BE2C (cell line): ENCODE measurements at regions not wholly inside any gene's neighbourhood (a gene's known extent, or its start where the extent isn't known, plus 50 kb on each side); places are given as distances from the start of the nearest gene placed in this dataset.

Source experiments
- DNase-seq: peaks from one replicate; pipeline ENCODE4 v3.0.0-alpha.2; 2020
- H3K27me3 ChIP-seq: fragments of 250-450 bp; sonication (Bioruptor Pico); 2 replicates; pipeline ENCODE4 v1.5.1; 2020; ENCODE audit warnings: mild to moderate bottlenecking
- H3K36me3 ChIP-seq: fragments of 250-450 bp; sonication (Bioruptor Pico); 2 replicates; pipeline ENCODE4 v1.5.1; 2020; ENCODE audit warnings: mild to moderate bottlenecking
- H3K4me1 ChIP-seq: fragments of 250-450 bp; sonication (Bioruptor Pico); 2 replicates; pipeline ENCODE4 v1.5.1; 2020
- H3K4me3 ChIP-seq: 2 replicates; pipeline ENCODE4 v1.5.1; 2011; ENCODE audit warnings: low read depth, low read length
- H3K9me3 ChIP-seq: fragments of 250-450 bp; sonication (Bioruptor Pico); 2 replicates; pipeline ENCODE4 v1.5.1; 2020
- TF ChIP-seq, protein P1 (sequence below): IDR thresholded peaks from 2 replicates; pipeline ENCODE4 v1.5.1; 2012; ENCODE audit warnings: mild to moderate bottlenecking, low read depth, low read length

DNA sequence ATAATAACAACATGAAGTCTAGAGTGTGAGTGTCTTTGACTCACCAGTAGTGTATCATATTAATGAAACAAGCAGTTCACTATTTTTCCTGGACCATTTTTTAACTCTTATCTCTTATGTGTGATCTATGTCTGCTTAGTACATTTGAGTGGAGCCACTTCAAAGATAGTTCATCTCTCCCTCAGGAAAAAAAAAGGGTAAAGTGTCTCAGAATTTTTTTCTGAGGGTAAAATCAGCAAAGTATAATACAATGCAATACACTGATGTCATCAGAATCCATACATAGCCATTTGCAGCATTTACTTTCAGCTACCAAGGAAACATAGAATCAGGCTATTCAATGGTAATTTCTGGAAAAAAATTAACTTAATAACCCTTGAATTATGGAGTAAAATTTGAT, 706.7 kb downstream of the DNAJB9 start:
- TF ChIP-seq, protein P1, sequence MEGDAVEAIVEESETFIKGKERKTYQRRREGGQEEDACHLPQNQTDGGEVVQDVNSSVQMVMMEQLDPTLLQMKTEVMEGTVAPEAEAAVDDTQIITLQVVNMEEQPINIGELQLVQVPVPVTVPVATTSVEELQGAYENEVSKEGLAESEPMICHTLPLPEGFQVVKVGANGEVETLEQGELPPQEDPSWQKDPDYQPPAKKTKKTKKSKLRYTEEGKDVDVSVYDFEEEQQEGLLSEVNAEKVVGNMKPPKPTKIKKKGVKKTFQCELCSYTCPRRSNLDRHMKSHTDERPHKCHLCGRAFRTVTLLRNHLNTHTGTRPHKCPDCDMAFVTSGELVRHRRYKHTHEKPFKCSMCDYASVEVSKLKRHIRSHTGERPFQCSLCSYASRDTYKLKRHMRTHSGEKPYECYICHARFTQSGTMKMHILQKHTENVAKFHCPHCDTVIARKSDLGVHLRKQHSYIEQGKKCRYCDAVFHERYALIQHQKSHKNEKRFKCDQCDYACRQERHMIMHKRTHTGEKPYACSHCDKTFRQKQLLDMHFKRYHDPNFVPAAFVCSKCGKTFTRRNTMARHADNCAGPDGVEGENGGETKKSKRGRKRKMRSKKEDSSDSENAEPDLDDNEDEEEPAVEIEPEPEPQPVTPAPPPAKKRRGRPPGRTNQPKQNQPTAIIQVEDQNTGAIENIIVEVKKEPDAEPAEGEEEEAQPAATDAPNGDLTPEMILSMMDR: no peak
- Histone ChIP-seq H3K4me1 (no peaks in the 10 kb centered on the region; the same call in 1 of the 2 replicates), H3K36me3 (no peaks in the 10 kb centered on the region), H3K9me3 (no peaks in the 10 kb centered on the region), H3K4me3 (no peak overlapping the region), H3K27me3 (no peaks in the 10 kb centered on the region)
- DNase-seq: no peak

DNA sequence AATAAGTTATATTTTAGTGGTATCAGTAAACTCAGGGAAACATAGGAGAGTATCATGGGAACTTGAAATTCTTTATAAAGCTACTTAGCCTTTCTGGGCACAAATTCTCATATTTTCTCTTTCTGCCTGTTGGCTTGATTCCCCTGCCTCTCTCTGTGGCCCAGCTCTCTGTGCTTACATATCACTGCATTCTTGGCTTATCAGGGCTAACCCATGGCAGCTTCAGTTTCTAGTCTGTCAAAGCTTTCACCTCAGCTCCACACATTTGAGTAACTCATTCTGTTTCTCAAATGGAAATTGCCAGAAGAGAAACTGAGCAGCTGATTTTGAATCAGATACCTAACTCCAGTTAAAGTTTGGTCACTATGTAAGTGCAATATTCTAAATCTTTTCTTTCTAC, 713.1 kb downstream of the DNAJB9 start:
- Histone ChIP-seq H3K9me3 (no peaks in the 10 kb centered on the region), H3K27me3 (no peaks in the 10 kb centered on the region), H3K4me1 (no peaks in the 10 kb centered on the region), H3K4me3 (no peak overlapping the region), H3K36me3 (no peaks in the 10 kb centered on the region)
- TF ChIP-seq, protein P1: no peak
- no peak for DNase-seq

DNA sequence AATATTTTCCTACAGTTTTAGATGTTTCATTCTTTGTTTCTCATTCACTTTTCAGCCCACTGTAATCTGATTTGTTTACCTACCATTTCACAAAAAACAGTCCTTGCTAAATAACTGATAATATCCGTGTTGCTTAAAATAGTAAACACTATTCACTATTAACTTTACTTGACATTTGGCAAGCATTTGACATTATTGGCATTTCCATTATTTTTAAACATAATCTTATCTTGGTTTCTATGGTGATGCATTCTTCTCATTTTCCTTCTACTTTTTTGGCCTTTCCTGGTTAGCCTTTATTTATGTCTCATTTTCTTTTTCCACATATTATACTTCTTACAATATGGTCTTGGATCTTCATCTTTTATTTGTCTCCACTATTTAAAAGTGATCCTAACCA, 715.3 kb downstream of the DNAJB9 start:
- no peaks in the 10 kb centered on the region for H3K9me3 ChIP-seq
- H3K4me1 ChIP-seq: no peaks in the 10 kb centered on the region
- H3K36me3 ChIP-seq: no peaks in the 10 kb centered on the region
- H3K27me3 ChIP-seq: no peaks in the 10 kb centered on the region
- TF ChIP-seq, protein P1: no peak
- DNase-seq: no peak
- no peak overlapping the region for H3K4me3 ChIP-seq

DNA sequence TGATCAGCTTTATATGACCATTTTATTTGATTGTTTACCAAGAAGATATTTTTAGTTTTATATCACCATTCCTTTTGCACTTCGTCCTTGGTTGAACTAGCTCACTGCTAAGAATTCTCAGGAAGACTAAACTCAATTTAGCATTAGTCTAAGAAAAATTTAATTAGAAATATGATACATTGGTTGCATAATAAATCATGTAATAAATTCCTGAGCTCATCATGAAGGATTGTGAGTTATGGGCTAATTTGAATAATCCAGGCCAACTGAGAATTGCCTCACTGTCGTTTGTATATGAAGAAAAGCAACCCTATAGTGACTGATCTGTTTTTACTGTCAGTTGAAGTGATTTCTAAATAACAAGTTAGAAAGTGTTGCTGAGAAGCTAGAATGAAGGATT, 725.5 kb downstream of the DNAJB9 start:
- H3K27me3 ChIP-seq: no peaks in the 10 kb centered on the region
- H3K9me3 ChIP-seq: no peaks in the 10 kb centered on the region
- no peak for DNase-seq
- no peaks in the 10 kb centered on the region for H3K36me3 ChIP-seq
- H3K4me3 ChIP-seq: no peak overlapping the region
- TF ChIP-seq, protein P1: no peak
- no peaks in the 10 kb centered on the region for H3K4me1 ChIP-seq

DNA sequence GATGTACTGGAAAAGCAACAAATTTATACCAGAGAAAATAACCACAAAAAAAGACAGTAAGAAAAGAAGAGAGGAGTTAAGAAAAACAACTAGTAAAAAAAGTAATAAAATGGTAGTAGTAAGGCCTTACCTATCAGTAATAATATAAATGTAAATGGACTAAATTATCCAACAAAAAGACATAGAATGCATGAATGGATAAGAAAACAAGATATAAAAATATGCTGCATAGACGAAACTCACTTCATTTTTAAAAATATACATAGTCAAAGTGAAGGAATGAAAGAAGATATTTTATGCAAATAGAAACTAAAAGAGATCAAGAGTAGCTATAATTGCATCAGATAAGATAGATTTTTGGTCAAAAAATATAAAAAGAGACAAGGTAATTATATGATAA, 739.1 kb downstream of the DNAJB9 start:
- H3K36me3 ChIP-seq: no peaks in the 10 kb centered on the region
- DNase-seq: no peak
- H3K4me3 ChIP-seq: no peak overlapping the region
- H3K9me3 ChIP-seq: no peaks in the 10 kb centered on the region
- no peaks in the 10 kb centered on the region for H3K27me3 ChIP-seq
- H3K4me1 ChIP-seq: no peaks in the 10 kb centered on the region; the same call in 1 of the 2 replicates
- TF ChIP-seq, protein P1: no peak

DNA sequence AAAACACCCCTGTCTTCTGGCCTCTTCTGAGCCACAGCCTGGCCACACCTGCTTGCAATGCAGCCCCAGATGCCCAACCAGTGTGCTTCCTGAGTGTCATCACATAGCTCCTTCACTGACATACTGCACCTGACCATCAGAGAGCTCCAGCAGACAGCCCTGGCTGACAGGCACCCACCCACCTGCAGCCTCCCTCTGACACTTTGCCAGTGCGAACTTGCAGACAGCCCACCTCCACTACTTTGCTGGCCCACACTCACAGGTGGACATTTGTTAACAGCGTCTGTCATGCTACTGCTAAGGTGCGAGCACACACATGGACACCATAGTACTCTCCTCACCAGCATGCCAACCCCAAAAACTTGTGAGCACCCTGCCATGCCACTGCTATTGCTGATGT, 740.1 kb downstream of the DNAJB9 start:
- Histone ChIP-seq H3K27me3 (no peaks in the 10 kb centered on the region), H3K4me1 (no peaks in the 10 kb centered on the region; the same call in 1 of the 2 replicates), H3K9me3 (no peaks in the 10 kb centered on the region), H3K4me3 (no peak overlapping the region), H3K36me3 (no peaks in the 10 kb centered on the region)
- no peak for DNase-seq
- TF ChIP-seq, protein P1: no peak
